SK-N-SH (cell line): ENCODE measurements at regions not wholly inside any gene's neighbourhood (a gene's known extent, or its start where the extent isn't known, plus 50 kb on each side); places are given as distances from the start of the nearest gene placed in this dataset.

Source experiments
- CTCF ChIA-PET: fragments of 300-600, 350-600 bp; formaldehyde crosslinking; extraction: SDS; loops from one replicate; lab custom pipeline; 2021; lab: Yijun Ruan, JAX
- POLR2A ChIA-PET: fragments of 350-600 bp; sonication (Branson Sonifier 250); formaldehyde crosslinking; extraction: SDS; loops from one replicate; lab custom pipeline; 2020; ENCODE audit warnings: antibody characterized with exemption, inconsistent platforms; lab: Yijun Ruan, JAX
- DNase-seq: peaks from one replicate; pipeline ENCODE4 v3.0.0; 2012
- H2AFZ ChIP-seq: fragments of 200-600 bp; sonication (generic); 2 replicates; pipeline ENCODE4 v1.8.1; 2016; ENCODE audit warnings: antibody characterized with exemption, mild to moderate bottlenecking, low read depth
- H3F3A ChIP-seq: fragments of 200-600 bp; sonication (generic); replicated peaks from 2 replicates; pipeline ENCODE3; 2016; ENCODE audit warnings: antibody characterized with exemption, mild to moderate bottlenecking; ENCODE audit not compliant: insufficient read depth
- H3K27ac ChIP-seq, 2 experiments: fragments of 200-500 bp in 1 of 2; fragments of 200-600 bp in 1 of 2; sonication (Bioruptor generic) in 1 of 2; sonication (generic), shearing (Covaris generic) in 1 of 2; 2 replicates each; pipeline versions ENCODE4 v1.5.1 to v1.6.1; 2014 to 2016; ENCODE audit warnings: low read depth in 2 of 2, inconsistent platforms in 1 of 2, low read length in 1 of 2, mild to moderate bottlenecking in 1 of 2, mixed read lengths in 1 of 2
- H3K27me3 ChIP-seq: fragments of 200-600 bp; sonication (generic), shearing (Covaris generic); 2 replicates; pipeline ENCODE4 v1.6.1; 2016; ENCODE audit warnings: mixed run types; ENCODE audit not compliant: insufficient read depth
- H3K36me3 ChIP-seq, 2 experiments: fragments of 200-500 bp in 1 of 2; fragments of 200-600 bp in 1 of 2; sonication (Bioruptor generic) in 1 of 2; sonication (generic) in 1 of 2; replicated peaks in 1 of 2; 2 replicates each; pipeline versions ENCODE3 to v1.5.1; 2014 to 2016; ENCODE audit warnings: low read length in 1 of 2, mild to moderate bottlenecking in 1 of 2; ENCODE audit not compliant: insufficient read depth in 2 of 2, control insufficient read depth in 1 of 2
- H3K4me1 ChIP-seq, 2 experiments: fragments of 200-500 bp in 1 of 2; fragments of 200-600 bp in 1 of 2; sonication (Bioruptor generic) in 1 of 2; sonication (generic), shearing (Covaris generic) in 1 of 2; 2 replicates each; pipeline versions ENCODE4 v1.5.1 to v1.6.1; 2014 to 2016; ENCODE audit warnings: low read depth in 1 of 2, low read length in 1 of 2, mixed run types in 1 of 2; ENCODE audit not compliant: insufficient read depth in 2 of 2, control insufficient read depth in 1 of 2
- H3K4me2 ChIP-seq: fragments of 200-600 bp; sonication (generic), shearing (Covaris generic); 2 replicates; pipeline ENCODE4 v1.6.1; 2017; ENCODE audit warnings: mixed run types
- H3K4me3 ChIP-seq, 2 experiments: fragments of 200-500 bp in 1 of 2; fragments of 200-600 bp in 1 of 2; sonication (Bioruptor generic) in 1 of 2; sonication (generic), shearing (Covaris generic) in 1 of 2; 2 replicates each; pipeline versions ENCODE4 v1.5.1 to v1.8.1; 2014 to 2016; ENCODE audit warnings: low read depth in 2 of 2, inconsistent platforms in 1 of 2, low read length in 1 of 2, mild to moderate bottlenecking in 1 of 2, mixed read lengths in 1 of 2, moderate library complexity in 1 of 2
- H3K79me2 ChIP-seq: fragments of 200-600 bp; sonication (generic); 2 replicates; pipeline ENCODE4 v1.8.1; 2017; ENCODE audit warnings: mild to moderate bottlenecking; ENCODE audit not compliant: insufficient read depth
- H3K9ac ChIP-seq: fragments of 200-600 bp; sonication (generic); 2 replicates; pipeline ENCODE4 v1.6.1; 2017; ENCODE audit warnings: mixed run types
- H3K9me2 ChIP-seq: fragments of 200-600 bp; sonication (generic); 2 replicates; pipeline ENCODE4 v1.6.1; 2017; ENCODE audit warnings: mixed run types
- H3K9me3 ChIP-seq: fragments of 200-600 bp; sonication (generic); 2 replicates; pipeline ENCODE4 v1.6.1; 2017; ENCODE audit warnings: mixed run types, mild to moderate bottlenecking, moderate library complexity
- H4K20me1 ChIP-seq: fragments of 200-600 bp; sonication (generic); 2 replicates; pipeline ENCODE4 v1.6.1; 2017; ENCODE audit warnings: mild to moderate bottlenecking, mixed run types; ENCODE audit not compliant: insufficient read depth
- IRF3 ChIP-seq: fragments of 150-350 bp; IDR thresholded peaks from 2 replicates; pipeline ENCODE4 v1.6.1; 2016; ENCODE audit warnings: mild to moderate bottlenecking, low read depth, low read length
- JUND ChIP-seq: IDR thresholded peaks from 2 replicates; pipeline ENCODE4 v1.4.0; 2012
- SIN3A ChIP-seq: IDR thresholded peaks from 2 replicates; pipeline ENCODE4 v1.6.1; 2012; ENCODE audit warnings: low read depth, mild to moderate bottlenecking, low read length, moderate library complexity, borderline replicate concordance
- TCF12 ChIP-seq: IDR thresholded peaks from 2 replicates; pipeline ENCODE4 v1.4.0; 2012
- WGBS: methylation state at CpG from one replicate; pipeline ENCODE4 v1.1.6; 2017; ENCODE audit warnings: low lambda C conversion rate; 5-methylcytosine and 5-hydroxymethylcytosine counted together

GRCh38 chr5:153080940-153081339 is 409.5 kb upstream of the GRIA1 start:
- 14% methylated on average over 6 of the region's 6 CpGs for WGBS
- TF ChIP-seq IRF3 = no peak
- TF ChIP-seq JUND = no peak
- no peaks in the 10 kb centered on the region; the same call in 1 of the 2 replicates for H3K79me2 ChIP-seq

DNA sequence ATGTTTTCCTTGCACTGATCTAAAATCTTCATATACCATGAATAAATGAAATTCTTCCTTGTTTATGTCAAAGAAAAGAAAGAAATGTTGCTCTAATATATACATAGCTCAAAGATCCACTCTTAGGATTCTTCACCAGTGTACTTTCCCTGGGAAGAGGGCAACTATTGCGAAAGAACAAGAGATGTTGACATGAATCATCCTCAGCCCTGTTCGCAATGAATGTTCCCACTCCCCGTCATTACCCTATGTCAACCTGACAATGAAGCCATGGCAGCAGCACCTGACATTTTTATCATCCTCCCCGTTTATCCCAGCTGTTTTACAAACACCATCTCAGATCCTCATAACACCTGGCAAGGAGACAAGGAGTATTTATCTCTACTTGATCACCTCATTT is 409.1 kb upstream of the GRIA1 start:
- POLR2A ChIA-PET = no interaction called here
- H3K4me3 ChIP-seq = no peak overlapping the region
- H3K4me1 ChIP-seq = no peaks in the 10 kb centered on the region
- CTCF ChIA-PET = no interaction called here
- H3F3A ChIP-seq = no peaks in the 10 kb centered on the region
- no peaks in the 10 kb centered on the region for H3K9me2 ChIP-seq
- DNase-seq = no peak
- H3K36me3 ChIP-seq = no peaks in the 10 kb centered on the region
- no peak overlapping the region for H2AFZ ChIP-seq
- WGBS = 24% methylated on average over 4 of the region's 4 CpGs
- no peaks in the 10 kb centered on the region for H3K27me3 ChIP-seq
- H3K27ac ChIP-seq = no peak overlapping the region
- no peak for TF ChIP-seq IRF3
- H3K79me2 ChIP-seq = no peaks in the 10 kb centered on the region; the same call in 1 of the 2 replicates
- no peaks in the 10 kb centered on the region for H3K9me3 ChIP-seq
- no peak overlapping the region for H3K4me2 ChIP-seq
- H4K20me1 ChIP-seq = no peaks in the 10 kb centered on the region
- H3K9ac ChIP-seq = no peak overlapping the region

More at GRCh38 chr5:153080940-153081339, 409.5 kb upstream of the GRIA1 start:
- Histone ChIP-seq H3K4me2 (no peak overlapping the region), H3K9ac (no peak overlapping the region), H4K20me1 (no peaks in the 10 kb centered on the region), H3K36me3 (no peaks in the 10 kb centered on the region), H3K9me3 (no peaks in the 10 kb centered on the region), H3K4me1 (no peaks in the 10 kb centered on the region), H3K27me3 (no peaks in the 10 kb centered on the region), H3F3A (no peaks in the 10 kb centered on the region), H2AFZ (no peak overlapping the region), H3K27ac (no peak overlapping the region), H3K9me2 (no peaks in the 10 kb centered on the region), H3K4me3 (no peak overlapping the region)
- ChIA-PET CTCF (no interaction called here), POLR2A (no interaction called here)
- DNase-seq = no peak

DNA sequence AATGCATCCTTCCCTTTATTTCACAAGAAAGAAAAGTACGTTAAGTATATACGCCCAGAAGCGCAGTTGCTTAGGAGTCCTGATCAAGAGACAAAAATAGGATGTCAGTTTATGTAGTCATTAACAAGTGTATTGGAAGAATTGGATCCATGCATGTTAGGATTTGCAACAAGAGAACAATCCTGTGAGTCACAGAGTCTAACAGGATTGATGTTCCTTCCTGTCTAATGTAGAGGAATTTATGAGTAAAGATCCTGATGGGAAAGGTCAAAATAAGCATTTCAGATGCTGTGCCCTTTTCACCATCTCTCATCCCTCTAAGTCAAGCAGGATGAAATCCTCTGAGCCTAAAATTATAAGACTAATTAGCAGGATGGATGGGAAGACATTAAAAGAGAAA is 406.0 kb upstream of the GRIA1 start:
- 56% methylated on average over 3 of the region's 3 CpGs for WGBS
- TF ChIP-seq TCF12 = no peak
- no peak for TF ChIP-seq SIN3A
- TF ChIP-seq, all 33 proteins: peak for 0
- CTCF ChIA-PET = no interaction called here

More for the DNA sequence above, 406.0 kb upstream of the GRIA1 start:
- Histone ChIP-seq H3F3A (no peaks in the 10 kb centered on the region), H4K20me1 (no peaks in the 10 kb centered on the region), H3K27me3 (no peaks in the 10 kb centered on the region), H3K79me2 (no peaks in the 10 kb centered on the region), H3K27ac (no peak overlapping the region), H3K4me1 (no peaks in the 10 kb centered on the region), H3K9me3 (no peaks in the 10 kb centered on the region), H2AFZ (no peak overlapping the region), H3K4me2 (no peak overlapping the region), H3K4me3 (no peak overlapping the region), H3K36me3 (no peaks in the 10 kb centered on the region), H3K9me2 (no peaks in the 10 kb centered on the region), H3K9ac (no peak overlapping the region)
- DNase-seq = no peak
- POLR2A ChIA-PET = no interaction called here
